DND-41 (cell line): ENCODE measurements at regions not wholly inside any gene's neighbourhood (a gene's known extent, or its start where the extent isn't known, plus 50 kb on each side); places are given as distances from the start of the nearest gene placed in this dataset.

Experiments used
- EZH2 ChIP-seq: IDR thresholded peaks from 3 replicates; pipeline ENCODE4 v1.6.1; 2012; ENCODE audit warnings: borderline replicate concordance, low read depth, mild to moderate bottlenecking, moderate library complexity, low read length, inconsistent platforms; ENCODE audit not compliant: severe bottlenecking
- TF ChIP-seq, protein P1 (sequence below): IDR thresholded peaks from 2 replicates; pipeline ENCODE4 v1.5.1; 2012; ENCODE audit warnings: borderline replicate concordance, low read length, moderate library complexity, mild to moderate bottlenecking; ENCODE audit not compliant: poor library complexity, severe bottlenecking; ENCODE audit errors: extremely low read depth

- TF ChIP-seq, protein P1, sequence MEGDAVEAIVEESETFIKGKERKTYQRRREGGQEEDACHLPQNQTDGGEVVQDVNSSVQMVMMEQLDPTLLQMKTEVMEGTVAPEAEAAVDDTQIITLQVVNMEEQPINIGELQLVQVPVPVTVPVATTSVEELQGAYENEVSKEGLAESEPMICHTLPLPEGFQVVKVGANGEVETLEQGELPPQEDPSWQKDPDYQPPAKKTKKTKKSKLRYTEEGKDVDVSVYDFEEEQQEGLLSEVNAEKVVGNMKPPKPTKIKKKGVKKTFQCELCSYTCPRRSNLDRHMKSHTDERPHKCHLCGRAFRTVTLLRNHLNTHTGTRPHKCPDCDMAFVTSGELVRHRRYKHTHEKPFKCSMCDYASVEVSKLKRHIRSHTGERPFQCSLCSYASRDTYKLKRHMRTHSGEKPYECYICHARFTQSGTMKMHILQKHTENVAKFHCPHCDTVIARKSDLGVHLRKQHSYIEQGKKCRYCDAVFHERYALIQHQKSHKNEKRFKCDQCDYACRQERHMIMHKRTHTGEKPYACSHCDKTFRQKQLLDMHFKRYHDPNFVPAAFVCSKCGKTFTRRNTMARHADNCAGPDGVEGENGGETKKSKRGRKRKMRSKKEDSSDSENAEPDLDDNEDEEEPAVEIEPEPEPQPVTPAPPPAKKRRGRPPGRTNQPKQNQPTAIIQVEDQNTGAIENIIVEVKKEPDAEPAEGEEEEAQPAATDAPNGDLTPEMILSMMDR = no peak
- no peak for TF ChIP-seq EZH2
These were observed 275.4 kb upstream of the C2CD4B start for GRCh38 chr15:62440362-62441105.
